ENCODE measurements at regions not wholly inside any gene's neighbourhood (a gene's known extent, or its start where the extent isn't known, plus 50 kb on each side); places are given as distances from the start of the nearest gene placed in this dataset.

DNA sequence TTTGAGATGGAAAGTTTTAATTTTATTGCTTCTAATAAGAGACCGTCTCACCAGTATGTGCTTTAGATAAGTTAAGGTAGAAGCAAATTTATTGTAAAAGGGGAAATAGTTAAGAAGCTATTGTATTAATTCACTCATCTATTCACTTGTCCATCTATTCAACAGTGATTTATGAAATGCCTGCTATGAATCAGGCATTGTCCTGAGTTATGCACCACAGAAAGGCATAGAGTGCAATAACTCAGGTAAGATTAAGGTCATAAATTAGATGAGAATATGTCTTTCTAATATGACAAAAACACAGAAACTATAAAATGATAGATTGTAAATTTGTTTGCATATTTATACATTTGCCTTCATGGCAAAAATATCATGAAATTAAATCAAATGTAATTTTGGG lies 379.3 kb upstream of the PCDH15 start:
- no peaks in the 10 kb centered on the region for H3K79me2 ChIP-seq (replicated peaks; ENCODE audit: insufficient read depth, low read length)
- TF ChIP-seq CTCF (IDR thresholded peaks at IDR 0.05; ENCODE audit: poor library complexity, severe bottlenecking) (no peak), EP300 (conservative IDR thresholded peaks at IDR 0.05; ENCODE audit: poor library complexity, severe bottlenecking) (no peak), RAD21 (conservative IDR thresholded peaks at IDR 0.05) (no peak), SMC3 (conservative IDR thresholded peaks at IDR 0.05; ENCODE audit: poor library complexity) (no peak), EZH2 (IDR thresholded peaks at IDR 0.05; ENCODE audit: borderline replicate concordance, insufficient read depth, low read length, poor library complexity, severe bottlenecking) (no peak), REST (IDR thresholded peaks at IDR 0.05; ENCODE audit: borderline replicate concordance) (no peak), TAF1 (IDR thresholded peaks at IDR 0.05; ENCODE audit: low read depth) (no peak)

GRCh38 chr10:55174419-55174818 lies 373.4 kb upstream of the PCDH15 start:
- no peak for TF ChIP-seq SMC3 (conservative IDR thresholded peaks at IDR 0.05; ENCODE audit: poor library complexity)
- TF ChIP-seq EZH2 (IDR thresholded peaks at IDR 0.05; ENCODE audit: borderline replicate concordance, insufficient read depth, low read length, poor library complexity, severe bottlenecking) = no peak
- no peak for TF ChIP-seq EP300 (conservative IDR thresholded peaks at IDR 0.05; ENCODE audit: poor library complexity, severe bottlenecking)
- TF ChIP-seq CTCF (IDR thresholded peaks at IDR 0.05; ENCODE audit: poor library complexity, severe bottlenecking) = no peak
- TF ChIP-seq POLR2AphosphoS5 (IDR thresholded peaks at IDR 0.05) = no peak
- TF ChIP-seq MXI1 (conservative IDR thresholded peaks at IDR 0.05; ENCODE audit: poor library complexity, severe bottlenecking) = no peak
- no peak for TF ChIP-seq TAF1 (IDR thresholded peaks at IDR 0.05; ENCODE audit: low read depth)
- TF ChIP-seq RAD21 (conservative IDR thresholded peaks at IDR 0.05) = no peak
- no peak for TF ChIP-seq REST (IDR thresholded peaks at IDR 0.05; ENCODE audit: borderline replicate concordance)
- Histone ChIP-seq H3K27me3 (ENCODE audit: insufficient read depth, low read depth, low read length) (no peaks in the 10 kb centered on the region), H3K9me2 (ENCODE audit: insufficient read depth, low read length) (no peaks in the 10 kb centered on the region), H3K4me3 (ENCODE audit: low read length) (no peak overlapping the region), H3K9ac (ENCODE audit: low read length) (no peak overlapping the region), H3K4me2 (ENCODE audit: low read length) (no peak overlapping the region), H3K27ac (ENCODE audit: low read length) (no peak overlapping the region), H3K9me3 (ENCODE audit: low read length) (no peaks in the 10 kb centered on the region), H3F3A (ENCODE audit: insufficient read depth, low read length, poor library complexity, severe bottlenecking) (no peaks in the 10 kb centered on the region), H4K20me1 (ENCODE audit: insufficient read depth) (no peaks in the 10 kb centered on the region), H3K36me3 (ENCODE audit: insufficient read depth, low read length) (no peaks in the 10 kb centered on the region), H2AFZ (ENCODE audit: low read depth, low read length) (no peak overlapping the region), H3K79me2 (replicated peaks; ENCODE audit: insufficient read depth, low read length) (no peaks in the 10 kb centered on the region)

More for the DNA sequence above, 379.3 kb upstream of the PCDH15 start:
- no peaks in the 10 kb centered on the region for H3K27me3 ChIP-seq (ENCODE audit: insufficient read depth, low read depth, low read length)
- H2AFZ ChIP-seq (ENCODE audit: low read depth, low read length) = no peak overlapping the region
- H3F3A ChIP-seq (ENCODE audit: insufficient read depth, low read length, poor library complexity, severe bottlenecking) = no peaks in the 10 kb centered on the region
- no peaks in the 10 kb centered on the region for H3K36me3 ChIP-seq (ENCODE audit: insufficient read depth, low read length)
- no peak overlapping the region for H3K27ac ChIP-seq (ENCODE audit: low read length)
- no peak overlapping the region for H3K4me3 ChIP-seq (ENCODE audit: low read length)
- H4K20me1 ChIP-seq (ENCODE audit: insufficient read depth) = no peaks in the 10 kb centered on the region
- no peaks in the 10 kb centered on the region for H3K9me2 ChIP-seq (ENCODE audit: insufficient read depth, low read length)
- H3K9me3 ChIP-seq (ENCODE audit: low read length) = no peaks in the 10 kb centered on the region
- no peak overlapping the region for H3K9ac ChIP-seq (ENCODE audit: low read length)
- H3K4me2 ChIP-seq (ENCODE audit: low read length) = no peak overlapping the region

Measured in neural cell (in vitro differentiated cells).